Suprapubic skin (tissue), 4 donors: ENCODE measurements at regions not wholly inside any gene's neighbourhood (a gene's known extent, or its start where the extent isn't known, plus 50 kb on each side); places are given as distances from the start of the nearest gene placed in this dataset.

ENCODE experiments used
- DNase-seq, 2 donors: peaks; one replicate each; pipeline ENCODE4 v3.0.0-alpha.2; 2019; ENCODE audit warnings: low spot score in 2 of 2
- H3K27ac ChIP-seq: fragments of 200-600 bp; sonication (generic); one replicate; pipeline ENCODE4 v1.5.1; 2019
- H3K27me3 ChIP-seq: fragments of 200-600 bp; sonication (generic); one replicate; pipeline ENCODE4 v1.5.1; 2019
- H3K36me3 ChIP-seq: fragments of 200-600 bp; sonication (generic); one replicate; pipeline ENCODE4 v1.5.1; 2019
- H3K4me1 ChIP-seq: fragments of 200-600 bp; sonication (generic); one replicate; pipeline ENCODE4 v1.5.1; 2019
- H3K4me3 ChIP-seq: fragments of 200-600 bp; sonication (generic); one replicate; pipeline ENCODE4 v1.5.1; 2019; ENCODE audit warnings: mild to moderate bottlenecking
- H3K9me3 ChIP-seq: fragments of 200-600 bp; sonication (generic); one replicate; pipeline ENCODE4 v1.5.1; 2019
- EP300 ChIP-seq: sonication (generic); formaldehyde crosslinking; IDR thresholded peaks from one replicate; pipeline ENCODE4 v1.6.1; 2017; ENCODE audit warnings: antibody characterized with exemption
- POLR2A ChIP-seq, 2 donors: fragments of 450-650 bp; IDR thresholded peaks; one replicate each; pipeline ENCODE4 v1.6.1; 2017; ENCODE audit warnings: antibody characterized with exemption in 2 of 2, mild to moderate bottlenecking in 2 of 2, moderate library complexity in 2 of 2
- POLR2AphosphoS5 ChIP-seq, 3 donors: sonication (generic); formaldehyde crosslinking; IDR thresholded peaks; one replicate each; pipeline ENCODE4 v1.6.1; 2017; ENCODE audit warnings: antibody characterized with exemption in 3 of 3
- WGBS: methylation state at CpG from one replicate; pipeline ENCODE4 v1.1.5; 2018; 5-methylcytosine and 5-hydroxymethylcytosine counted together
- TF ChIP-seq, protein P1 (sequence below), 2 donors: fragments of 200-600 bp in 1 of 2; fragments of 450-650 bp in 1 of 2; sonication (generic) in 1 of 2; IDR thresholded peaks; one replicate each; pipeline ENCODE4 v1.5.1; 2016 to 2019; ENCODE audit warnings: antibody characterized with exemption in 2 of 2, mild to moderate bottlenecking in 1 of 2, moderate library complexity in 1 of 2

DNA sequence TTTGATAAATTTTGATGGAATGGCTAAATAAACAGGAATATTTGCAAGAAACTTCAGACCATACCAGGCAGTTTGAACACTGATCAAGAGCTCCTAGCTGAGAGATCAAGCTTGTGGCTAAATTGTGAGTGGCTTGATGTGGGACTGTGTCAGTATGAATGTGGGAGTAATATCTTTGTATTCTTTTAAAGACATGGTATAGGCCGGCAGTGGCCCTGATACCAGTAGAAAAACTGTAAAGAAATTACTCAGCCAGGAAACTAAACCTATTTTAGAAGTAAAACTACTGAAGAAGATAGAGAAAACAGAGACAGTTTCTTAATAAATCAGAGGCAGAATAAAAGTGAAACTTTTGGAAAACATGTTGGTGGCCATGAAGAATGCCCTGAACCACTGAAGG lies 608.4 kb upstream of the SYNCRIP start:
- TF ChIP-seq POLR2A (IDR thresholded peaks at IDR 0.05) (no peak), EP300 (no peak), POLR2AphosphoS5 (IDR thresholded peaks at IDR 0.05) (no peak)
- TF ChIP-seq, protein P1, sequence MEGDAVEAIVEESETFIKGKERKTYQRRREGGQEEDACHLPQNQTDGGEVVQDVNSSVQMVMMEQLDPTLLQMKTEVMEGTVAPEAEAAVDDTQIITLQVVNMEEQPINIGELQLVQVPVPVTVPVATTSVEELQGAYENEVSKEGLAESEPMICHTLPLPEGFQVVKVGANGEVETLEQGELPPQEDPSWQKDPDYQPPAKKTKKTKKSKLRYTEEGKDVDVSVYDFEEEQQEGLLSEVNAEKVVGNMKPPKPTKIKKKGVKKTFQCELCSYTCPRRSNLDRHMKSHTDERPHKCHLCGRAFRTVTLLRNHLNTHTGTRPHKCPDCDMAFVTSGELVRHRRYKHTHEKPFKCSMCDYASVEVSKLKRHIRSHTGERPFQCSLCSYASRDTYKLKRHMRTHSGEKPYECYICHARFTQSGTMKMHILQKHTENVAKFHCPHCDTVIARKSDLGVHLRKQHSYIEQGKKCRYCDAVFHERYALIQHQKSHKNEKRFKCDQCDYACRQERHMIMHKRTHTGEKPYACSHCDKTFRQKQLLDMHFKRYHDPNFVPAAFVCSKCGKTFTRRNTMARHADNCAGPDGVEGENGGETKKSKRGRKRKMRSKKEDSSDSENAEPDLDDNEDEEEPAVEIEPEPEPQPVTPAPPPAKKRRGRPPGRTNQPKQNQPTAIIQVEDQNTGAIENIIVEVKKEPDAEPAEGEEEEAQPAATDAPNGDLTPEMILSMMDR (IDR thresholded peaks at IDR 0.05) = no peak
- Histone ChIP-seq H3K4me3 (no peak overlapping the region), H3K4me1 (no peaks in the 10 kb centered on the region), H3K27me3 (no peaks in the 10 kb centered on the region), H3K27ac (no peak overlapping the region), H3K9me3 (peaks cover 5% of the 10 kb centered on the region), H3K36me3 (no peaks in the 10 kb centered on the region)
- 82% methylated on average over 1 of the region's 1 CpG for WGBS
- no peak for DNase-seq

DNA sequence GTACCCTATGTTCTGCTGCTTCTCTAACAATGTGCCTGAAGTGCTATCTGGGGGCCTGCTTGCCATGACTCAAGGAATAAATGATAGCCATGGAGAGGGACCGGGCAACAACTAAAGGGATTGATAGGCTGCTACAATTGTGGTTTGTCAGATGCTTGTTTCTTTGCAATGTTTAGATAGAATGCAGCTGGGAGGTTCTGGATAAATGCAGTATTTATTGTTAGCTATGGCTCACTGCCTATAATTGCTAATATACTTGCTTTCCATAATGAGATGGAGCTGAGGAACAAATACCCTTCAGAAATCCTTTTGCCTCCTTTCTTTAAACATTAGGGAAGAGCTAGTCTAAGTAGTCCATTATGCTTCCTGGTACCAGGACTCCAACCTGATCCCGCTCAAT lies 575.2 kb upstream of the SYNCRIP start:
- DNase-seq = no peak
- H3K36me3 ChIP-seq = no peaks in the 10 kb centered on the region
- no peaks in the 10 kb centered on the region for H3K4me1 ChIP-seq
- no peaks in the 10 kb centered on the region for H3K27me3 ChIP-seq
- no peak overlapping the region for H3K27ac ChIP-seq
- no peak overlapping the region for H3K4me3 ChIP-seq
- no peaks in the 10 kb centered on the region for H3K9me3 ChIP-seq
- WGBS = 74% methylated on average over 2 of the region's 2 CpGs
- TF ChIP-seq POLR2A (IDR thresholded peaks at IDR 0.05) (no peak), POLR2AphosphoS5 (IDR thresholded peaks at IDR 0.05) (no peak), EP300 (no peak)
- TF ChIP-seq, protein P1 (IDR thresholded peaks at IDR 0.05) = no peak

DNA sequence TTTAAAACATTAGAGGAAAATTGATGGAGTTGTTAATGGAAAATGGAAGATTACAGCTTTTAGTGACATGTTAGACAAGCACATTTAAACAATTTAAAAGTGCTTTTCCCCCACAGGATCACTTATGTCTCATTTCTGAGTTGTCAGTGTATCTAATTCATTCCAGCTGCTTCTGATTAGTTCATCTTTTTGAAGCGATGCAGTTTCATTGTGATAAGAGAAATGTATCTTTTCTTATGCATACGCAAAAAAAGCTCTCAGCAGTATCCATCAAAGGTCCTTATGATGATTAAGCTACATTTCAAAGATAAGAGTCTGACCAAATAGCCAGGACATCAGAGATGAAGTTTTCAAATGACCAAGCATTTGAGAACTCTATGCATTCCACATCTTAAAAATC lies 572.6 kb upstream of the SYNCRIP start:
- WGBS = 56% methylated on average over 2 of the region's 2 CpGs

DNA sequence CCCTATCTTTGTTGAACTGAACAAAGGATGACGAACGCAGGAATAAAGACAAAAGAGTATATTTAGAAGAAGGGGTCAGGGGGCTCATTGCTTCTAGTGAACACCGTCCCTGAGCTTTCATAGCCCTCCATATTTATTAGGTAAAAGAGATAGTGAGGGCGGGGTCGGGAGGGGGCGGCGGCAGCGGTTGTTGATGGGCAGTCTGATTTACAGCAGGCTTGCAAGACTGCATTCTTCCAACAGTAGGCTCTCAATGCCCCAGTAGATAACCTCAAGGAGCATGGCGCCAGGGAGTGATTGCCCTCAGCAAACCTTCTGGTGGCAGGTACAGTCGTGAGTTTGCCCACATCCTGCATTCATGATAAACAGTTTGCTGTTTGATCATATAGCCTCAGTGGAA lies 563.3 kb upstream of the SYNCRIP start:
- 88% methylated on average over 10 of the region's 10 CpGs for WGBS
- Histone ChIP-seq H3K27me3 (no peaks in the 10 kb centered on the region), H3K4me1 (no peaks in the 10 kb centered on the region), H3K9me3 (peaks cover 5% of the 10 kb centered on the region), H3K4me3 (no peak overlapping the region), H3K27ac (no peak overlapping the region), H3K36me3 (no peaks in the 10 kb centered on the region)
- TF ChIP-seq, protein P1 (IDR thresholded peaks at IDR 0.05) = no peak
- no peak for TF ChIP-seq EP300
- DNase-seq = no peak

More for the DNA sequence above, 572.6 kb upstream of the SYNCRIP start:
- Histone ChIP-seq H3K36me3 (no peaks in the 10 kb centered on the region), H3K4me3 (no peak overlapping the region), H3K27ac (no peak overlapping the region), H3K27me3 (no peaks in the 10 kb centered on the region), H3K9me3 (no peaks in the 10 kb centered on the region), H3K4me1 (no peaks in the 10 kb centered on the region)
- no peak for DNase-seq
- TF ChIP-seq POLR2A (IDR thresholded peaks at IDR 0.05) = no peak
- TF ChIP-seq POLR2AphosphoS5 (IDR thresholded peaks at IDR 0.05) = no peak
- TF ChIP-seq EP300 = no peak
- TF ChIP-seq, protein P1 (IDR thresholded peaks at IDR 0.05) = no peak

DNA sequence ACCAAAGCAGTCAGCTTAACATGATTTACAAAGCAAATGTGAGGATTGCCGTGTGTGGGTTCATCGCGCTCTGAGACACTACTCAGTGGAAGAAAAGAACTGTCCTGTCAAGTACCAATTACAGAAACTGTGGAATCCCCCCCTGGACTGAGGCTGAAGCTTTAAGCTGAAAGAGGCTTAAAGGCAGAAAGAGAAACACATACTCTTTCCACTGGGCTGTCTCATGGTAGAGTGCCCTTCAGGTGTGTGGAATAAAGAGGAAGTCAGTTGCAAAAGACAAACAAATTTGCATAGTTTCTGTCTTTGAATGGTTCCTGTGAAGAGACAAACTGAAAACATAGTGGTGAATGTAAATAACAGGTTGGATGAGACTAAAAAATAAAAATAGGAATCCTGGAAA lies 560.4 kb upstream of the SYNCRIP start:
- no peak overlapping the region for H3K27ac ChIP-seq
- no peak for DNase-seq
- no peak overlapping the region for H3K4me3 ChIP-seq
- TF ChIP-seq POLR2AphosphoS5 (IDR thresholded peaks at IDR 0.05) (no peak), EP300 (no peak), POLR2A (IDR thresholded peaks at IDR 0.05) (no peak)
- TF ChIP-seq, protein P1 (IDR thresholded peaks at IDR 0.05) = no peak
- H3K36me3 ChIP-seq = no peaks in the 10 kb centered on the region
- no peaks in the 10 kb centered on the region for H3K4me1 ChIP-seq
- H3K27me3 ChIP-seq = no peaks in the 10 kb centered on the region
- peaks cover 5% of the 10 kb centered on the region for H3K9me3 ChIP-seq
- WGBS = 85% methylated on average over 3 of the region's 3 CpGs
